MM.1S (cell line): ENCODE measurements at regions not wholly inside any gene's neighbourhood (a gene's known extent, or its start where the extent isn't known, plus 50 kb on each side); places are given as distances from the start of the nearest gene placed in this dataset.

ENCODE experiments used
- DNase-seq: peaks from one replicate; pipeline ENCODE4 v3.0.0-alpha.2; 2015
- H2AFZ ChIP-seq: fragments of 300-600 bp; sonication (generic); 2 replicates; pipeline ENCODE4 v1.6.0; 2016; ENCODE audit warnings: antibody characterized with exemption, low read length
- H3F3A ChIP-seq: fragments of 300-600 bp; sonication (generic); 2 replicates; pipeline ENCODE4 v1.6.1; 2016; ENCODE audit warnings: mild to moderate bottlenecking, antibody characterized with exemption, low read length, moderate library complexity, mixed read lengths; ENCODE audit not compliant: insufficient read depth
- H3K27ac ChIP-seq: fragments of 300-600 bp; sonication (generic); 2 replicates; pipeline ENCODE4 v1.5.1; 2016; ENCODE audit warnings: mild to moderate bottlenecking, low read length
- H3K27me3 ChIP-seq: fragments of 300-600 bp; sonication (generic); replicated peaks from 2 replicates; pipeline ENCODE4 v1.6.0; 2016; ENCODE audit warnings: low read length; ENCODE audit not compliant: insufficient read depth
- H3K36me3 ChIP-seq: fragments of 300-600 bp; sonication (generic); replicated peaks from 2 replicates; pipeline ENCODE4 v1.6.1; 2016; ENCODE audit warnings: mild to moderate bottlenecking, low read length, mixed read lengths; ENCODE audit not compliant: insufficient read depth
- H3K4me1 ChIP-seq: fragments of 300-600 bp; sonication (generic); 2 replicates; pipeline ENCODE4 v1.6.1; 2016; ENCODE audit warnings: low read length, mixed read lengths
- H3K4me2 ChIP-seq: fragments of 300-600 bp; sonication (generic); 2 replicates; pipeline ENCODE4 v1.6.0; 2016; ENCODE audit warnings: low read depth, low read length
- H3K4me3 ChIP-seq: fragments of 300-600 bp; sonication (generic); 2 replicates; pipeline ENCODE4 v1.5.1; 2016; ENCODE audit warnings: low read length, mixed read lengths
- H3K79me2 ChIP-seq: fragments of 300-600 bp; sonication (generic); 2 replicates; pipeline ENCODE4 v1.6.1; 2016; ENCODE audit warnings: mixed run types, low read length, mixed read lengths
- H3K9ac ChIP-seq: fragments of 300-600 bp; sonication (generic); 2 replicates; pipeline ENCODE4 v1.6.1; 2016; ENCODE audit warnings: low read length, mixed read lengths
- H3K9me2 ChIP-seq: fragments of 300-600 bp; sonication (generic); replicated peaks from 2 replicates; pipeline ENCODE4 v1.6.1; 2016; ENCODE audit warnings: mild to moderate bottlenecking, low read length, mixed read lengths; ENCODE audit not compliant: insufficient read depth
- H3K9me3 ChIP-seq: fragments of 300-600 bp; sonication (generic); replicated peaks from 2 replicates; pipeline ENCODE4 v1.6.1; 2016; ENCODE audit warnings: mild to moderate bottlenecking, low read length, mixed read lengths; ENCODE audit not compliant: insufficient read depth
- H4K20me1 ChIP-seq: fragments of 300-600 bp; sonication (generic); 2 replicates; pipeline ENCODE4 v1.6.1; 2016; ENCODE audit warnings: mild to moderate bottlenecking, low read length, moderate library complexity, mixed read lengths; ENCODE audit not compliant: insufficient read depth
- CTCF ChIP-seq: fragments of 300-600 bp; sonication (generic); IDR thresholded peaks from 2 replicates; pipeline ENCODE4 v1.5.1; 2016; ENCODE audit warnings: antibody characterized with exemption, low read length, mixed read lengths
- EZH2 ChIP-seq: fragments of 300-600 bp; sonication (generic); optimal IDR thresholded peaks from 2 replicates; pipeline ENCODE3; 2017; ENCODE audit warnings: low read depth, mild to moderate bottlenecking, antibody characterized with exemption, low read length, mixed read lengths
- EZH2phosphoT487 ChIP-seq: fragments of 300-600 bp; sonication (generic); IDR thresholded peaks from 2 replicates; pipeline ENCODE4 v1.6.1; 2018; ENCODE audit warnings: antibody characterized with exemption, low read length

- Histone ChIP-seq H3K27ac (no peak overlapping the region), H3K4me3 (no peak overlapping the region), H4K20me1 (no peaks in the 10 kb centered on the region), H3K9me3 (no peaks in the 10 kb centered on the region), H3K27me3 (no peaks in the 10 kb centered on the region), H3K4me1 (no peaks in the 10 kb centered on the region), H2AFZ (no peak overlapping the region), H3K9me2 (no peaks in the 10 kb centered on the region), H3K79me2 (no peaks in the 10 kb centered on the region), H3K4me2 (no peak overlapping the region), H3K36me3 (no peaks in the 10 kb centered on the region), H3F3A (no peaks in the 10 kb centered on the region), H3K9ac (no peak overlapping the region)
- TF ChIP-seq EZH2phosphoT487 (no peak), EZH2 (no peak), CTCF (no peak)
- DNase-seq, result no peak
Observed at GRCh38 chr12:94038605-94039004, 109.8 kb upstream of the PLXNC1 start.

GRCh38 chr12:94039199-94039840 lies 109.1 kb upstream of the PLXNC1 start:
- TF ChIP-seq EZH2 (no peak), CTCF (no peak), EZH2phosphoT487 (no peak)
- H3K27ac ChIP-seq, result no peak overlapping the region
- no peaks in the 10 kb centered on the region for H3F3A ChIP-seq
- no peak for DNase-seq
- H3K79me2 ChIP-seq, result no peaks in the 10 kb centered on the region
- no peaks in the 10 kb centered on the region for H3K4me1 ChIP-seq
- no peaks in the 10 kb centered on the region for H4K20me1 ChIP-seq
- H3K27me3 ChIP-seq, result no peaks in the 10 kb centered on the region
- H3K4me3 ChIP-seq, result no peak overlapping the region
- H3K4me2 ChIP-seq, result no peak overlapping the region
- H2AFZ ChIP-seq, result no peak overlapping the region
- H3K36me3 ChIP-seq, result no peaks in the 10 kb centered on the region
- no peak overlapping the region for H3K9ac ChIP-seq
- H3K9me2 ChIP-seq, result no peaks in the 10 kb centered on the region
- H3K9me3 ChIP-seq, result no peaks in the 10 kb centered on the region

GRCh38 chr12:94039914-94040313 lies 108.5 kb upstream of the PLXNC1 start:
- H3K9me3 ChIP-seq, result no peaks in the 10 kb centered on the region
- no peaks in the 10 kb centered on the region for H3K9me2 ChIP-seq
- no peaks in the 10 kb centered on the region for H3K36me3 ChIP-seq
- H2AFZ ChIP-seq, result no peak overlapping the region
- H3K27ac ChIP-seq, result no peak overlapping the region
- H4K20me1 ChIP-seq, result no peaks in the 10 kb centered on the region
- no peak for DNase-seq
- H3K4me2 ChIP-seq, result no peak overlapping the region
- H3K9ac ChIP-seq, result no peak overlapping the region
- no peak overlapping the region for H3K4me3 ChIP-seq
- H3F3A ChIP-seq, result no peaks in the 10 kb centered on the region
- no peaks in the 10 kb centered on the region for H3K79me2 ChIP-seq
- H3K27me3 ChIP-seq, result no peaks in the 10 kb centered on the region
- TF ChIP-seq EZH2phosphoT487 (no peak), EZH2 (no peak), CTCF (no peak)
- no peaks in the 10 kb centered on the region for H3K4me1 ChIP-seq
